ENCODE measurements at regions not wholly inside any gene's neighbourhood (a gene's known extent, or its start where the extent isn't known, plus 50 kb on each side); places are given as distances from the start of the nearest gene placed in this dataset.

- TF ChIP-seq CSDC2 (CRISPR knock-in tag; IDR thresholded peaks at IDR 0.05) (no peak), TSHZ2 (CRISPR knock-in tag; IDR thresholded peaks at IDR 0.05) (no peak), TCF4 (CRISPR knock-in tag; IDR thresholded peaks at IDR 0.05; ENCODE audit: borderline replicate concordance) (no peak), TOX (CRISPR knock-in tag; IDR thresholded peaks at IDR 0.05; ENCODE audit: borderline replicate concordance) (no peak), ISL1 (CRISPR knock-in tag; IDR thresholded peaks at IDR 0.05) (no peak), RARB (CRISPR knock-in tag; IDR thresholded peaks at IDR 0.05) (no peak), ZFP3 (CRISPR knock-in tag; IDR thresholded peaks at IDR 0.05) (no peak), OSR1 (CRISPR knock-in tag; IDR thresholded peaks at IDR 0.05) (no peak), ZNF8 (CRISPR knock-in tag; IDR thresholded peaks at IDR 0.05) (no peak), ARNTL (CRISPR knock-in tag; IDR thresholded peaks at IDR 0.05; ENCODE audit: borderline replicate concordance, low read depth) (no peak), ZFP30 (CRISPR knock-in tag; IDR thresholded peaks at IDR 0.05) (no peak), ZNF565 (CRISPR knock-in tag; conservative IDR thresholded peaks at IDR 0.05; ENCODE audit: low read depth) (no peak), ZNF70 (CRISPR knock-in tag; IDR thresholded peaks at IDR 0.05) (no peak)
- TF ChIP-seq, protein P1, sequence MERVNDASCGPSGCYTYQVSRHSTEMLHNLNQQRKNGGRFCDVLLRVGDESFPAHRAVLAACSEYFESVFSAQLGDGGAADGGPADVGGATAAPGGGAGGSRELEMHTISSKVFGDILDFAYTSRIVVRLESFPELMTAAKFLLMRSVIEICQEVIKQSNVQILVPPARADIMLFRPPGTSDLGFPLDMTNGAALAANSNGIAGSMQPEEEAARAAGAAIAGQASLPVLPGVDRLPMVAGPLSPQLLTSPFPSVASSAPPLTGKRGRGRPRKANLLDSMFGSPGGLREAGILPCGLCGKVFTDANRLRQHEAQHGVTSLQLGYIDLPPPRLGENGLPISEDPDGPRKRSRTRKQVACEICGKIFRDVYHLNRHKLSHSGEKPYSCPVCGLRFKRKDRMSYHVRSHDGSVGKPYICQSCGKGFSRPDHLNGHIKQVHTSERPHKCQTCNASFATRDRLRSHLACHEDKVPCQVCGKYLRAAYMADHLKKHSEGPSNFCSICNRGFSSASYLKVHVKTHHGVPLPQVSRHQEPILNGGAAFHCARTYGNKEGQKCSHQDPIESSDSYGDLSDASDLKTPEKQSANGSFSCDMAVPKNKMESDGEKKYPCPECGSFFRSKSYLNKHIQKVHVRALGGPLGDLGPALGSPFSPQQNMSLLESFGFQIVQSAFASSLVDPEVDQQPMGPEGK (CRISPR knock-in tag; IDR thresholded peaks at IDR 0.05; ENCODE audit: borderline replicate concordance), result no peak
- ATAC-seq, result no peak
Observed at GRCh38 chr7:125573126-125573525, 643.5 kb upstream of the POT1 start.

DNA sequence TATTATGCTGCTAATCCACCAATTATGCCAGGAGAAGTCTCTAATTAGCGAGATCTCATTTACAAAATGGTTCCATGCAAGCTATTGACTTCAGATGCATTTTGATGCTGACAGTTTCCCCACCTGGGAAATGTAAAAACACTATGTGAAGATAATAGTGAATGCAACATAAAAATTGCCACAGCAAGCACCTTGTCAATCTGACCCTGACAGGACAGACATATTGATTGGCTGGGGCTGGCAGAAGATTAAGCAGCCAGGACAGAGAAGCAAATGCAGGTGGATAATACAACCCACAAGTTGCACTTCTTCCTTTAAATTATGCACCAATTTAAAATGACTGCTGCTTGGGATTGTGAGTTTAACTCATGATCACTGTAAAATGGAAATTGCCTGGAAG is 642.8 kb upstream of the POT1 start:
- no peak for ATAC-seq
- TF ChIP-seq OSR1 (CRISPR knock-in tag; IDR thresholded peaks at IDR 0.05) (no peak), GLIS3 (CRISPR knock-in tag; IDR thresholded peaks at IDR 0.05) (no peak), ZFP3 (CRISPR knock-in tag; IDR thresholded peaks at IDR 0.05) (no peak), RARB (CRISPR knock-in tag; IDR thresholded peaks at IDR 0.05) (no peak), ARNTL (CRISPR knock-in tag; IDR thresholded peaks at IDR 0.05; ENCODE audit: borderline replicate concordance, low read depth) (no peak), TSHZ2 (CRISPR knock-in tag; IDR thresholded peaks at IDR 0.05) (no peak), ZC3H10 (CRISPR knock-in tag; IDR thresholded peaks at IDR 0.05) (no peak)
- TF ChIP-seq, protein P2, sequence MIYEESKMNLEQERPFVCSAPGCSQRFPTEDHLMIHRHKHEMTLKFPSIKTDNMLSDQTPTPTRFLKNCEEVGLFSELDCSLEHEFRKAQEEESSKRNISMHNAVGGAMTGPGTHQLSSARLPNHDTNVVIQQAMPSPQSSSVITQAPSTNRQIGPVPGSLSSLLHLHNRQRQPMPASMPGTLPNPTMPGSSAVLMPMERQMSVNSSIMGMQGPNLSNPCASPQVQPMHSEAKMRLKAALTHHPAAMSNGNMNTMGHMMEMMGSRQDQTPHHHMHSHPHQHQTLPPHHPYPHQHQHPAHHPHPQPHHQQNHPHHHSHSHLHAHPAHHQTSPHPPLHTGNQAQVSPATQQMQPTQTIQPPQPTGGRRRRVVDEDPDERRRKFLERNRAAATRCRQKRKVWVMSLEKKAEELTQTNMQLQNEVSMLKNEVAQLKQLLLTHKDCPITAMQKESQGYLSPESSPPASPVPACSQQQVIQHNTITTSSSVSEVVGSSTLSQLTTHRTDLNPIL (CRISPR knock-in tag; IDR thresholded peaks at IDR 0.05; ENCODE audit: low read depth), result no peak
- TF ChIP-seq, protein P1 (CRISPR knock-in tag; IDR thresholded peaks at IDR 0.05; ENCODE audit: borderline replicate concordance), result no peak

DNA sequence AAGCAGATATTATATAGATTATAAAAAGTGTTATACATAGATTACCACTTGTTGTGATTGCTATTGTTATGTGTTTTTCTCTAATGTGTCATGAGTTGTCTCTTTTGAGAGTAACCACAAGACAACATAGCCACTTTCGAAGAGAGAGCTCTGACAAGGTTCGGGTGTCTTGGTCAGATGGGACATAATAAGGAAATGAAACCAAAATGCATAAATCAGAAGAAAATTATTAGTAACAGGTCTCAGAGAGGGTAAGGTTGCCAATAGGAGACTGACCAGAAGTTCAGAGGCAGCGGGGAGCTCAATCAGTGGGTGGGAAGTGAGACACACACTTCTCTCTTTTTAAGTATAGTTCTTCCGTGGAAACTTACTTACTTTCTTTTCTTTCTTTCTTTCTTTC is 639.2 kb upstream of the POT1 start:
- no peak for ATAC-seq
- TF ChIP-seq OSR1 (CRISPR knock-in tag; IDR thresholded peaks at IDR 0.05) (no peak), TSHZ2 (CRISPR knock-in tag; IDR thresholded peaks at IDR 0.05) (no peak), TOX (CRISPR knock-in tag; IDR thresholded peaks at IDR 0.05; ENCODE audit: borderline replicate concordance) (no peak), ARNTL (CRISPR knock-in tag; IDR thresholded peaks at IDR 0.05; ENCODE audit: borderline replicate concordance, low read depth) (no peak), CSRNP3 (CRISPR knock-in tag; IDR thresholded peaks at IDR 0.05) (no peak), GLIS3 (CRISPR knock-in tag; IDR thresholded peaks at IDR 0.05) (no peak), ZC3H10 (CRISPR knock-in tag; IDR thresholded peaks at IDR 0.05) (no peak), ZNF8 (CRISPR knock-in tag; IDR thresholded peaks at IDR 0.05) (no peak), BACH2 (CRISPR knock-in tag; IDR thresholded peaks at IDR 0.05; ENCODE audit: borderline replicate concordance) (no peak), ZFP30 (CRISPR knock-in tag; IDR thresholded peaks at IDR 0.05) (no peak), PPARA (CRISPR knock-in tag; IDR thresholded peaks at IDR 0.05; ENCODE audit: borderline replicate concordance) (no peak)
